H1 (cell line): ENCODE measurements at regions not wholly inside any gene's neighbourhood (a gene's known extent, or its start where the extent isn't known, plus 50 kb on each side); places are given as distances from the start of the nearest gene placed in this dataset.

Source experiments
- CTCF ChIA-PET: fragments of 300-600 bp; sonication (Branson Sonifier 250); formaldehyde crosslinking; loops from one replicate; lab custom pipeline; 2021; ENCODE audit not compliant: partially characterized antibody; lab: Charles Lee
- POLR2A ChIA-PET: fragments of 300-600 bp; sonication (Branson Sonifier 250); formaldehyde crosslinking; loops from one replicate; lab custom pipeline; 2021; ENCODE audit warnings: inconsistent platforms; ENCODE audit not compliant: partially characterized antibody; lab: Charles Lee
- DNase-seq, 2 experiments: peaks; one replicate each; pipeline versions ENCODE4 v3.0.0 to v3.0.0-alpha.2; 2010 to 2022; ENCODE audit warnings: low spot score in 2 of 2, low read depth in 1 of 2, mixed read lengths in 1 of 2
- FAIRE-seq: peaks from 2 replicates; lab custom pipeline; 2011; peaks lifted over from hg19 to GRCh38; lab: Jason Lieb, UNC
- H2AFZ ChIP-seq: 2 replicates; pipeline ENCODE4 v1.8.1; 2012; ENCODE audit warnings: low read length, inconsistent platforms
- H2AK5ac ChIP-seq: 2 replicates; pipeline ENCODE4 v1.6.1; 2013; ENCODE audit warnings: low read depth, low read length
- H2BK120ac ChIP-seq: replicated peaks from 2 replicates; pipeline ENCODE3; 2013; ENCODE audit warnings: low read depth, low read length, inconsistent platforms
- H2BK12ac ChIP-seq: 2 replicates; pipeline ENCODE4 v1.6.1; 2013; ENCODE audit warnings: low read depth, low read length
- H2BK15ac ChIP-seq: 2 replicates; pipeline ENCODE4 v1.6.1; 2013; ENCODE audit warnings: low read length
- H2BK20ac ChIP-seq: 2 replicates; pipeline ENCODE4 v1.6.1; 2013; ENCODE audit warnings: low read length
- H2BK5ac ChIP-seq: 2 replicates; pipeline ENCODE4 v1.6.1; 2013; ENCODE audit warnings: low read depth, low read length
- H3K14ac ChIP-seq: 2 replicates; pipeline ENCODE4 v1.6.1; 2013; ENCODE audit warnings: inconsistent platforms; ENCODE audit not compliant: insufficient read length
- H3K18ac ChIP-seq: 2 replicates; pipeline ENCODE4 v1.6.1; 2013; ENCODE audit warnings: low read length; ENCODE audit errors: extremely low read depth
- H3K23ac ChIP-seq: 2 replicates; pipeline ENCODE4 v1.6.1; 2013; ENCODE audit warnings: inconsistent platforms; ENCODE audit not compliant: insufficient read length
- H3K23me2 ChIP-seq: 2 replicates; pipeline ENCODE4 v1.6.1; 2013; ENCODE audit warnings: low read depth, low read length
- H3K27ac ChIP-seq: 2 replicates; pipeline ENCODE4 v1.6.1; 2011; ENCODE audit warnings: low read depth, low read length, inconsistent platforms
- H3K27me3 ChIP-seq, 4 experiments: replicated peaks in 1 of 4; 1 replicate in 1 of 4; 2 replicates in 3 of 4; pipeline versions ENCODE4 v1.6.1 to v1.8.1; 2011 to 2013; ENCODE audit warnings: low read length in 3 of 4, mild to moderate bottlenecking in 3 of 4, inconsistent platforms in 2 of 4, mixed read lengths in 2 of 4, moderate library complexity in 1 of 4; ENCODE audit not compliant: control insufficient read depth in 3 of 4, insufficient read depth in 3 of 4; ENCODE audit errors: extremely low read depth in 1 of 4
- H3K36me3 ChIP-seq, 4 experiments: 2 replicates each; pipeline versions ENCODE4 v1.6.1 to v1.8.1; 2011 to 2013; ENCODE audit warnings: mild to moderate bottlenecking in 4 of 4, low read length in 3 of 4, moderate library complexity in 2 of 4, control low read depth in 1 of 4, inconsistent platforms in 1 of 4; ENCODE audit not compliant: insufficient read depth in 4 of 4, control insufficient read depth in 2 of 4
- H3K4ac ChIP-seq: replicated peaks from 2 replicates; pipeline ENCODE3; 2013; ENCODE audit warnings: low read length, low read depth, mixed read lengths, inconsistent platforms; ENCODE audit not compliant: insufficient read length
- H3K4me1 ChIP-seq, 4 experiments: replicated peaks in 1 of 4; 1 replicate in 1 of 4; 2 replicates in 3 of 4; pipeline versions ENCODE4 v1.6.1 to v1.8.1; 2011 to 2013; ENCODE audit warnings: low read length in 3 of 4, inconsistent platforms in 2 of 4, mixed read lengths in 1 of 4; ENCODE audit not compliant: insufficient read depth in 4 of 4, control insufficient read depth in 3 of 4
- H3K4me2 ChIP-seq, 2 experiments: 2 replicates each; pipeline versions ENCODE4 v1.6.1 to v1.8.1; 2011 to 2013; ENCODE audit warnings: low read depth in 2 of 2, low read length in 2 of 2, control low read depth in 1 of 2, inconsistent platforms in 1 of 2, mild to moderate bottlenecking in 1 of 2; ENCODE audit not compliant: insufficient read depth in 1 of 2
- H3K4me3 ChIP-seq, 4 experiments: fragments of 200-600, 300-600 bp in 1 of 4; sonication (generic), shearing (Covaris generic), sonication (Bioruptor Twin) in 1 of 4; 2 replicates each; pipeline versions ENCODE4 v1.5.1 to v1.8.1; 2011 to 2016; ENCODE audit warnings: low read length in 4 of 4, low read depth in 3 of 4, control low read depth in 2 of 4, inconsistent platforms in 2 of 4, mild to moderate bottlenecking in 2 of 4, mixed read lengths in 1 of 4, moderate library complexity in 1 of 4; ENCODE audit not compliant: insufficient read depth in 2 of 4; ENCODE audit errors: extremely low read depth in 1 of 4
- H3K56ac ChIP-seq: replicated peaks from 2 replicates; pipeline ENCODE3; 2013; ENCODE audit warnings: low read depth, mild to moderate bottlenecking, mixed read lengths, low read length, inconsistent platforms; ENCODE audit not compliant: insufficient read length
- H3K79me1 ChIP-seq: 2 replicates; pipeline ENCODE4 v1.6.1; 2013; ENCODE audit warnings: low read depth, low read length, control low read depth
- H3K79me2 ChIP-seq, 2 experiments: 2 replicates each; pipeline versions ENCODE4 v1.6.1 to v1.8.1; 2012 to 2013; ENCODE audit warnings: low read length in 2 of 2, mild to moderate bottlenecking in 2 of 2, inconsistent platforms in 1 of 2; ENCODE audit not compliant: insufficient read depth in 2 of 2, control insufficient read depth in 1 of 2
- H3K9ac ChIP-seq, 4 experiments: replicated peaks in 1 of 4; 1 replicate in 1 of 4; 2 replicates in 3 of 4; pipeline versions ENCODE4 v1.6.1 to v1.8.1; 2011 to 2013; ENCODE audit warnings: low read depth in 3 of 4, low read length in 3 of 4, control low read depth in 2 of 4, mild to moderate bottlenecking in 2 of 4, moderate library complexity in 2 of 4, inconsistent platforms in 1 of 4; ENCODE audit errors: extremely low read depth in 1 of 4
- H3K9me3 ChIP-seq, 2 experiments: 2 replicates each; pipeline versions ENCODE4 v1.6.1 to v1.8.1; 2012 to 2013; ENCODE audit warnings: mild to moderate bottlenecking in 2 of 2, moderate library complexity in 2 of 2, control low read depth in 1 of 2, inconsistent platforms in 1 of 2, low read depth in 1 of 2, low read length in 1 of 2, mixed read lengths in 1 of 2; ENCODE audit not compliant: insufficient read depth in 2 of 2
- H4K20me1 ChIP-seq, 2 experiments: replicated peaks in 1 of 2; 2 replicates each; pipeline versions ENCODE3 to v1.8.1; 2011 to 2013; ENCODE audit warnings: inconsistent platforms in 2 of 2, low read length in 2 of 2, mild to moderate bottlenecking in 1 of 2; ENCODE audit not compliant: insufficient read depth in 2 of 2, control insufficient read depth in 1 of 2
- H4K5ac ChIP-seq: 2 replicates; pipeline ENCODE4 v1.6.1; 2013; ENCODE audit warnings: low read length, low read depth, mixed read lengths, inconsistent platforms; ENCODE audit not compliant: insufficient read length
- H4K8ac ChIP-seq: 2 replicates; pipeline ENCODE4 v1.8.0; 2013; ENCODE audit warnings: mild to moderate bottlenecking, moderate library complexity, low read length, inconsistent platforms; ENCODE audit not compliant: insufficient read depth; ENCODE audit errors: extremely low read depth
- H4K91ac ChIP-seq: replicated peaks from 2 replicates; pipeline ENCODE3; 2013; ENCODE audit warnings: low read length, mixed read lengths, inconsistent platforms; ENCODE audit not compliant: insufficient read length
- MAFK ChIP-seq: IDR thresholded peaks from 2 replicates; pipeline ENCODE4 v1.6.1; 2012; ENCODE audit warnings: low read depth, mild to moderate bottlenecking, improper control_type of control experiment, low read length
- NRF1 ChIP-seq: IDR thresholded peaks from 2 replicates; pipeline ENCODE4 v1.6.1; 2011; ENCODE audit warnings: mild to moderate bottlenecking, low read depth, low read length, improper control_type of control experiment
- WGBS, 2 experiments: shearing (Covaris generic) in 1 of 2; methylation state at CpG; one replicate each; pipeline versions ENCODE4 v1.1.6 to v1.1.7; 2013 to 2015; ENCODE audit warnings: low lambda C conversion rate in 2 of 2, mixed read lengths in 2 of 2, inconsistent platforms in 1 of 2, low coverage in 1 of 2, missing lambda C conversion rate in 1 of 2; ENCODE audit not compliant: insufficient replicate concordance in 2 of 2, insufficient coverage in 1 of 2, insufficient read length in 1 of 2; ENCODE audit errors: extremely low coverage in 1 of 2, missing lambda C conversion rate in 1 of 2; 5-methylcytosine and 5-hydroxymethylcytosine counted together

GRCh38 chr14:66381755-66382154 is 104.4 kb upstream of the CCDC196 start:
- Histone ChIP-seq H3K9ac (no peak overlapping the region), H3K4ac (no peak overlapping the region), H3K36me3 (no peaks in the 10 kb centered on the region), H3K27me3 (no peaks in the 10 kb centered on the region), H2BK20ac (no peak overlapping the region), H2BK12ac (no peak overlapping the region), H3K23me2 (no peaks in the 10 kb centered on the region), H2AK5ac (no peak overlapping the region), H3K27ac (no peak overlapping the region), H2BK15ac (no peak overlapping the region), H3K18ac (no peak overlapping the region), H2AFZ (no peak overlapping the region), H3K4me3 (no peak overlapping the region), H3K79me1 (no peaks in the 10 kb centered on the region), H3K4me1 (peaks cover 0 to 5% (median 4%) of the 10 kb centered on the region in 4 experiments; a peak in 4 of 7 replicates), H2BK120ac (no peak overlapping the region), H3K23ac (peak overlapping the region; percentile 9), H3K79me2 (no peaks in the 10 kb centered on the region), H4K5ac (no peak overlapping the region), H4K91ac (no peak overlapping the region), H3K14ac (no peak overlapping the region), H3K4me2 (no peak overlapping the region), H2BK5ac (no peak overlapping the region), H4K8ac (no peak overlapping the region), H3K56ac (no peak overlapping the region), H3K9me3 (no peaks in the 10 kb centered on the region), H4K20me1 (no peaks in the 10 kb centered on the region)
- FAIRE-seq (no peak), DNase-seq (no peak)
- ChIA-PET POLR2A (no interaction called here), CTCF (interaction anchor here (1.0 to 1.6 kb wide), 2 partner anchors 13 to 280 kb away, joined by 4 read pairs; no protein-coding TSS in a partner anchor)
- TF ChIP-seq NRF1 (no peak), MAFK (peak; percentile 44)
- 88% methylated on average over 1 of the region's 1 CpG; no CpG with 5 or more reads in 1 of the 2 experiments for WGBS, 2 experiments
